GM23338 (cell line): ENCODE measurements at regions not wholly inside any gene's neighbourhood (a gene's known extent, or its start where the extent isn't known, plus 50 kb on each side); places are given as distances from the start of the nearest gene placed in this dataset.

Experiments used
- CTCF ChIP-seq, 2 experiments: fragments of 200-600 bp in 1 of 2; sonication (generic) in 1 of 2; conservative IDR thresholded peaks; 2 replicates each; pipeline versions ENCODE4 v1.5.1 to v1.6.1; 2016 to 2017; ENCODE audit warnings: antibody characterized with exemption in 2 of 2, low read depth in 2 of 2, mild to moderate bottlenecking in 2 of 2, moderate library complexity in 1 of 2
- POLR2AphosphoS5 ChIP-seq: IDR thresholded peaks from 2 replicates; pipeline ENCODE4 v1.6.1; 2016; ENCODE audit warnings: antibody characterized with exemption, low read depth

GRCh38 chr2:40937284-40937683 lies 485.4 kb upstream of the SLC8A1 start:
- TF ChIP-seq POLR2AphosphoS5 (no peak), CTCF (conservative IDR thresholded peaks at IDR 0.05; ENCODE audit: low read depth in 2 of 2) (no peak)
